H9 (cell line): ENCODE measurements at regions not wholly inside any gene's neighbourhood (a gene's known extent, or its start where the extent isn't known, plus 50 kb on each side); places are given as distances from the start of the nearest gene placed in this dataset.
A peak's percentile ranks its signal among the peaks of the same experiment; 100 is the strongest.

Source experiments
- DNase-seq: peaks from one replicate; pipeline ENCODE4 v3.0.0-alpha.2; 2017
- H2AFZ ChIP-seq: one replicate; pipeline ENCODE4 v1.6.1; 2013; ENCODE audit warnings: mild to moderate bottlenecking, low read length, control low read depth, moderate library complexity
- H2AK5ac ChIP-seq: 2 replicates; pipeline ENCODE4 v1.6.1; 2013; ENCODE audit warnings: low read length, control low read depth, mixed read lengths; ENCODE audit not compliant: insufficient read length
- H2BK120ac ChIP-seq: one replicate; pipeline ENCODE4 v1.6.1; 2013; ENCODE audit warnings: low read depth, mild to moderate bottlenecking, low read length, control low read depth, inconsistent platforms; ENCODE audit not compliant: poor library complexity, severe bottlenecking
- H2BK12ac ChIP-seq: 2 replicates; pipeline ENCODE4 v1.6.1; 2013; ENCODE audit warnings: low read length, control low read depth, mixed read lengths, low read depth; ENCODE audit not compliant: insufficient read length
- H2BK15ac ChIP-seq: 2 replicates; pipeline ENCODE4 v1.6.1; 2013; ENCODE audit warnings: low read depth, low read length, control low read depth
- H2BK20ac ChIP-seq: one replicate; pipeline ENCODE4 v1.6.1; 2013; ENCODE audit warnings: low read depth, mild to moderate bottlenecking, low read length, control low read depth, inconsistent platforms; ENCODE audit not compliant: poor library complexity, severe bottlenecking
- H2BK5ac ChIP-seq: 2 replicates; pipeline ENCODE4 v1.6.1; 2013; ENCODE audit warnings: low read length, control low read depth, mixed read lengths; ENCODE audit not compliant: insufficient read length
- H3K14ac ChIP-seq: 2 replicates; pipeline ENCODE4 v1.6.1; 2013; ENCODE audit warnings: low read length, control low read depth; ENCODE audit not compliant: insufficient read depth
- H3K18ac ChIP-seq: 2 replicates; pipeline ENCODE4 v1.6.1; 2013; ENCODE audit warnings: low read depth, mild to moderate bottlenecking, mixed read lengths, low read length, control low read depth; ENCODE audit not compliant: insufficient read length
- H3K23ac ChIP-seq: 2 replicates; pipeline ENCODE4 v1.6.1; 2013; ENCODE audit warnings: low read length, control low read depth, mixed read lengths, low read depth; ENCODE audit not compliant: insufficient read length
- H3K23me2 ChIP-seq: 2 replicates; pipeline ENCODE4 v1.6.1; 2013; ENCODE audit warnings: low read depth, mild to moderate bottlenecking, mixed read lengths, low read length, control low read depth; ENCODE audit not compliant: insufficient read length, poor library complexity, severe bottlenecking
- H3K27ac ChIP-seq: 2 replicates; pipeline ENCODE4 v1.5.1; 2013; ENCODE audit warnings: low read length, control low read depth, mixed read lengths, low read depth; ENCODE audit not compliant: insufficient read length
- H3K27me3 ChIP-seq: 2 replicates; pipeline ENCODE4 v1.6.1; 2013; ENCODE audit warnings: low read length, control low read depth, inconsistent platforms; ENCODE audit not compliant: insufficient read depth
- H3K4ac ChIP-seq: 2 replicates; pipeline ENCODE4 v1.6.1; 2013; ENCODE audit warnings: low read depth, mild to moderate bottlenecking, control low read depth, inconsistent platforms, low read length, moderate library complexity
- H3K4me1 ChIP-seq: 2 replicates; pipeline ENCODE4 v1.6.1; 2013; ENCODE audit warnings: low read length, control low read depth, inconsistent platforms; ENCODE audit not compliant: insufficient read depth
- H3K4me2 ChIP-seq: 2 replicates; pipeline ENCODE4 v1.6.1; 2013; ENCODE audit warnings: low read length, control low read depth, mixed read lengths; ENCODE audit not compliant: insufficient read length, insufficient read depth
- H3K56ac ChIP-seq: 2 replicates; pipeline ENCODE4 v1.6.1; 2013; ENCODE audit warnings: low read depth, mild to moderate bottlenecking, mixed read lengths, low read length, control low read depth; ENCODE audit not compliant: insufficient read length
- H3K79me1 ChIP-seq: 2 replicates; pipeline ENCODE4 v1.6.1; 2013; ENCODE audit warnings: low read depth, mild to moderate bottlenecking, moderate library complexity, low read length, control low read depth, inconsistent platforms; ENCODE audit not compliant: insufficient read depth, poor library complexity, severe bottlenecking
- H3K79me2 ChIP-seq: 2 replicates; pipeline ENCODE4 v1.6.1; 2013; ENCODE audit warnings: low read length, control low read depth, inconsistent platforms; ENCODE audit not compliant: insufficient read depth
- H3K9ac ChIP-seq: 2 replicates; pipeline ENCODE4 v1.6.1; 2013; ENCODE audit warnings: low read length, control low read depth, mixed read lengths; ENCODE audit not compliant: insufficient read length; ENCODE audit errors: extremely low read depth
- H3K9me3 ChIP-seq: one replicate; pipeline ENCODE4 v1.6.1; 2013; ENCODE audit warnings: low read depth, low read length, inconsistent platforms; ENCODE audit not compliant: control insufficient read depth
- H3T11ph ChIP-seq: one replicate; pipeline ENCODE4 v1.6.1; 2013; ENCODE audit warnings: mild to moderate bottlenecking, low read length, control low read depth, inconsistent platforms
- H4K20me1 ChIP-seq: one replicate; pipeline ENCODE4 v1.6.1; 2013; ENCODE audit not compliant: control insufficient read depth, insufficient read length, insufficient read depth
- H4K5ac ChIP-seq: 2 replicates; pipeline ENCODE4 v1.6.1; 2013; ENCODE audit warnings: low read depth, mild to moderate bottlenecking, mixed read lengths, low read length, control low read depth; ENCODE audit not compliant: insufficient read length
- H4K8ac ChIP-seq: replicated peaks from 2 replicates; pipeline ENCODE4 v1.6.1; 2013; ENCODE audit warnings: low read length, control low read depth, mixed read lengths, low read depth; ENCODE audit not compliant: insufficient read length
- H4K91ac ChIP-seq: 2 replicates; pipeline ENCODE4 v1.6.1; 2013; ENCODE audit warnings: low read depth, mild to moderate bottlenecking, moderate library complexity, mixed read lengths, low read length, control low read depth; ENCODE audit not compliant: insufficient read length
- H3K27ac Mint-ChIP-seq, 3 experiments: 2 replicates in 2 of 3; 3 replicates in 1 of 3; pipeline ENCODE4 v1.8.0; 2020 to 2021; ENCODE audit warnings: mixed read lengths in 3 of 3, mild to moderate bottlenecking in 1 of 3, moderate library complexity in 1 of 3
- H3K27me3 Mint-ChIP-seq: 2 replicates; pipeline ENCODE4 v1.8.0; 2021; ENCODE audit warnings: low read depth, mild to moderate bottlenecking, moderate library complexity, mixed read lengths
- H3K36me3 Mint-ChIP-seq, 3 experiments: 2 replicates in 2 of 3; 3 replicates in 1 of 3; pipeline ENCODE4 v1.8.0; 2020 to 2021; ENCODE audit warnings: low read depth in 3 of 3, mixed read lengths in 3 of 3; ENCODE audit not compliant: insufficient read depth in 1 of 3
- H3K4me1 Mint-ChIP-seq, 2 experiments: 2 replicates each; pipeline ENCODE4 v1.8.0; 2020; ENCODE audit warnings: mixed read lengths in 2 of 2
- H3K4me3 Mint-ChIP-seq, 2 experiments: 2 replicates in 1 of 2; 3 replicates in 1 of 2; pipeline ENCODE4 v1.8.0; 2020 to 2021; ENCODE audit warnings: mild to moderate bottlenecking in 2 of 2, mixed read lengths in 2 of 2, moderate library complexity in 1 of 2
- H3K9me3 Mint-ChIP-seq, 2 experiments: 2 replicates in 1 of 2; 3 replicates in 1 of 2; pipeline ENCODE4 v1.8.0; 2020; ENCODE audit warnings: mild to moderate bottlenecking in 2 of 2, mixed read lengths in 2 of 2, moderate library complexity in 1 of 2
- CTCF ChIP-seq: fragments of 200-600 bp; sonication (generic); conservative IDR thresholded peaks from 3 replicates; pipeline ENCODE4 v1.8.0; 2021; ENCODE audit warnings: antibody characterized with exemption, mild to moderate bottlenecking
- WGBS: extraction: QIAGEN DNeasy Blood & Tissue Kit; methylation state at CpG from one replicate; pipeline ENCODE4 v1.1.7; 2013; ENCODE audit warnings: missing lambda C conversion rate, low lambda C conversion rate, mixed read lengths; ENCODE audit not compliant: insufficient read length; ENCODE audit errors: extremely low coverage; 5-methylcytosine and 5-hydroxymethylcytosine counted together

- Histone ChIP-seq H3K18ac (no peak overlapping the region), H3K56ac (no peak overlapping the region), H3K4ac (no peak overlapping the region), H3K9me3 (no peaks in the 10 kb centered on the region), H4K91ac (no peak overlapping the region), H4K20me1 (no peaks in the 10 kb centered on the region), H3K27ac (no peak overlapping the region), H3K9ac (no peak overlapping the region), H3K27me3 (no peaks in the 10 kb centered on the region), H2BK12ac (no peak overlapping the region), H3K4me1 (no peaks in the 10 kb centered on the region), H2BK5ac (no peak overlapping the region), H3K79me1 (no peaks in the 10 kb centered on the region), H3K23ac (no peak overlapping the region), H3K14ac (no peak overlapping the region), H2BK120ac (no peak overlapping the region), H3K23me2 (no peaks in the 10 kb centered on the region), H2AK5ac (no peak overlapping the region), H3T11ph (no peak overlapping the region), H3K79me2 (no peaks in the 10 kb centered on the region), H4K8ac (no peak overlapping the region), H2BK20ac (no peak overlapping the region), H2AFZ (no peak overlapping the region), H3K4me2 (no peak overlapping the region), H4K5ac (no peak overlapping the region), H2BK15ac (no peak overlapping the region)
- no peak for DNase-seq
- peaks cover 10 to 11% of the 10 kb centered on the region in 2 experiments for H3K9me3 Mint-ChIP-seq
- H3K36me3 Mint-ChIP-seq = peaks cover 0 to 4% (median 2%) of the 10 kb centered on the region in 3 experiments; a peak in 5 of 7 replicates
- TF ChIP-seq CTCF = no peak
- WGBS = no CpG with 5 or more reads among the region's 6 CpGs
- no peak overlapping the region for H3K4me3 Mint-ChIP-seq
- H3K27ac Mint-ChIP-seq = peak overlapping the region in 1 of 3 experiments; percentile 63; a peak in 2 of 7 replicates
- H3K4me1 Mint-ChIP-seq = no peaks in the 10 kb centered on the region
- no peaks in the 10 kb centered on the region; the same call in 1 of the 2 replicates for H3K27me3 Mint-ChIP-seq
These were observed 216.2 kb downstream of the BCL11B start for GRCh38 chr14:99055816-99056215.
